IMR-90 (cell line): ENCODE measurements at regions not wholly inside any gene's neighbourhood (a gene's known extent, or its start where the extent isn't known, plus 50 kb on each side); places are given as distances from the start of the nearest gene placed in this dataset.

ENCODE experiments used
- CEBPB ChIP-seq: IDR thresholded peaks from 2 replicates; pipeline ENCODE4 v1.6.1; 2012; ENCODE audit warnings: low read depth, low read length, improper control_type of control experiment
- POLR2A ChIP-seq: IDR thresholded peaks from 2 replicates; pipeline ENCODE4 v1.6.1; 2012; ENCODE audit warnings: mild to moderate bottlenecking, low read depth, low read length
- TF ChIP-seq, protein P1 (sequence below): conservative IDR thresholded peaks from 2 replicates; pipeline ENCODE4 v1.5.1; 2012; ENCODE audit warnings: mild to moderate bottlenecking, low read depth, low read length, improper control_type of control experiment

DNA sequence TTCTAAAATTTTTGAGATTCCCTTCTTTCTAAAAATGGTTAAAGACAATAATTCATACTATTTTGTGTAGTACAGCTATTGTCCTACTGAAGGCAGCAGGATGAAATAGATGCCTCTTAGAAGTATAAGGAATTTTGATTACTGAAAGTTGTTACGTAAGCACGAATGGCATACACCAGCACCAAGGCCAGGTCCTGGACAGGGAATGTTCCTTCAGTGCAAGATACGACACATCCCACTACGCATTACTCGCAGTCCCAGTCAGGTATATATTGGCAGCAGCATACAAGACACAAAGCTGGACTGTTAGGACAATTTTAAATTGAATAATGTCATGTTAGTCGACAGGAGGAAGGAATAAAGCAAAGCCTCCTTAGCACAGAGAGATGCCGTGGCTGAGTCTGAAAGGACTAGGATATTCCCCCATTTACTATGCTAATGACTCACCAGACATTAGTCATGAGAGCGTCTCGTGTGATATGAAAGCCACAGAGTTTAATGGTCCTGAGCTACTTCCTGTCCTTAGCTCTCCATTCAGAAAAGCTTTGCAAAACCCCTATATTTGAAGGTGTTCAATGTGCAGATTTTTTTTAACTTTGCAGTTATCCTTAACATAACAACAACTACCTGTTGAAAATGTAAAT lies 504.3 kb downstream of the FAM133A start:
- TF ChIP-seq, protein P1, sequence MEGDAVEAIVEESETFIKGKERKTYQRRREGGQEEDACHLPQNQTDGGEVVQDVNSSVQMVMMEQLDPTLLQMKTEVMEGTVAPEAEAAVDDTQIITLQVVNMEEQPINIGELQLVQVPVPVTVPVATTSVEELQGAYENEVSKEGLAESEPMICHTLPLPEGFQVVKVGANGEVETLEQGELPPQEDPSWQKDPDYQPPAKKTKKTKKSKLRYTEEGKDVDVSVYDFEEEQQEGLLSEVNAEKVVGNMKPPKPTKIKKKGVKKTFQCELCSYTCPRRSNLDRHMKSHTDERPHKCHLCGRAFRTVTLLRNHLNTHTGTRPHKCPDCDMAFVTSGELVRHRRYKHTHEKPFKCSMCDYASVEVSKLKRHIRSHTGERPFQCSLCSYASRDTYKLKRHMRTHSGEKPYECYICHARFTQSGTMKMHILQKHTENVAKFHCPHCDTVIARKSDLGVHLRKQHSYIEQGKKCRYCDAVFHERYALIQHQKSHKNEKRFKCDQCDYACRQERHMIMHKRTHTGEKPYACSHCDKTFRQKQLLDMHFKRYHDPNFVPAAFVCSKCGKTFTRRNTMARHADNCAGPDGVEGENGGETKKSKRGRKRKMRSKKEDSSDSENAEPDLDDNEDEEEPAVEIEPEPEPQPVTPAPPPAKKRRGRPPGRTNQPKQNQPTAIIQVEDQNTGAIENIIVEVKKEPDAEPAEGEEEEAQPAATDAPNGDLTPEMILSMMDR = no peak
- TF ChIP-seq POLR2A (no peak), CEBPB (no peak)
